Glomerular visceral epithelial cell (primary cell): ENCODE measurements at regions not wholly inside any gene's neighbourhood (a gene's known extent, or its start where the extent isn't known, plus 50 kb on each side); places are given as distances from the start of the nearest gene placed in this dataset.
"Not testable (repeated sequence)": the region's sequence is repeated elsewhere in the genome, so short reads cannot be mapped to it uniquely, and the experiment has no call there.

Experiments
- DNase-seq: peaks from one replicate; pipeline ENCODE4 v3.0.0-alpha.2; 2016; ENCODE audit errors: extremely low spot score

DNA sequence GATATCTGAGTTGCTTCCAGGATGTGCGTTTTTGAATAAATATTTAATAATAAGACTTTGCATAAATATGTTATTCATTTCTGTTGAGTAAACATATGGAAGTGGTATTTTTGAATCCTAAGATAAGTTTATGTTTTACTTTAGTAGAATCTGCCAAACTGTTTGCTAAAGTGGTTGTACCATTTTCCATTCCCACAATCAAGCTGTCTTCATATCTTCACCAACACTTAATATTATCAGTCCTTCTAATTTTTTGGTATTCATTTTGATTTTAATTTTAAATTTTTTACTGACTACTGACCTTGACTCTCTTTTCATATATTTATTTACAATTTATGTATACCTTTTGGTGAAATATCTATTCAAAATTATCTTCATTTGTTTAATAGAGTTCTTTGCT is 293.9 kb upstream of the PTCHD4 start:
- no peak for DNase-seq

- no peak for DNase-seq
These were observed 292.6 kb upstream of the PTCHD4 start for GRCh38 chr6:48403587-48403986.

DNA sequence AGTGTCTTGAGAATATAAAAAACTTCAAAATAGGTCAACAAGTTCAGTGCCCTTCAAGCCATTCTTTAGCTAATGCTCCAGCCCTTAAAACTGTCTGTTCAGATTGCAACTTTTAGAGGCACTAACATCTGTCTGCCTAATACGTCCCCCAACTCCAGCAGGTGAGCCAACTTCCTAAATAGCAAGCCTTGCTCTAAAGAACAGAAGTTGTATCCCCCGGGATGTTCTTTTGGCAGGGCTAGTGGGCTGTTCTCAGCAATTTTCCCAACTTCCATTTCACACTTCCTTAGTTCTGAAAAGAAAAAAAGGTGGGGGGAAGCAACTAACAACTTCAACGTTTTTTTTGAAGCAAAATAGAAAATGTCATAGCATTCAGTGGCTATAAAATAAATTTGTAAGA is 290.0 kb upstream of the PTCHD4 start:
- no peak for DNase-seq

DNA sequence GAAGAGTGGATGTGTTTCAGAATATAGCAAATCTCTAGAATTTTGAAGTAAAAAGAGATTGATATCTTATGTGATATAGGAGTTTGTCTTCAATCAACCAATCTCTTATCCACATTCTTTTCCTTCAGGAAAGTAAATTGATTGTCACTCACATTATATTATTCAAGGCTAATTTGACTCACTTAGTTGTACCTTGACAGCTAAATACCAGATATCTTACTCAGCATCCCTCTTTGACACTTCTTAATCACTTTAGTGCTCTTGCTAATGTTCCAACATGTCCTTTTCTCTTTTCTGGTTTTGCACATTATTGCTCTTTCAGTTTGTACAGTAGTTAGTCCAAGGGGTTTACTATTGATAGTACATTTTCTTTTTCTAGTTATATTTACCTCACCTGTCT is 286.9 kb upstream of the PTCHD4 start:
- DNase-seq = no peak

DNA sequence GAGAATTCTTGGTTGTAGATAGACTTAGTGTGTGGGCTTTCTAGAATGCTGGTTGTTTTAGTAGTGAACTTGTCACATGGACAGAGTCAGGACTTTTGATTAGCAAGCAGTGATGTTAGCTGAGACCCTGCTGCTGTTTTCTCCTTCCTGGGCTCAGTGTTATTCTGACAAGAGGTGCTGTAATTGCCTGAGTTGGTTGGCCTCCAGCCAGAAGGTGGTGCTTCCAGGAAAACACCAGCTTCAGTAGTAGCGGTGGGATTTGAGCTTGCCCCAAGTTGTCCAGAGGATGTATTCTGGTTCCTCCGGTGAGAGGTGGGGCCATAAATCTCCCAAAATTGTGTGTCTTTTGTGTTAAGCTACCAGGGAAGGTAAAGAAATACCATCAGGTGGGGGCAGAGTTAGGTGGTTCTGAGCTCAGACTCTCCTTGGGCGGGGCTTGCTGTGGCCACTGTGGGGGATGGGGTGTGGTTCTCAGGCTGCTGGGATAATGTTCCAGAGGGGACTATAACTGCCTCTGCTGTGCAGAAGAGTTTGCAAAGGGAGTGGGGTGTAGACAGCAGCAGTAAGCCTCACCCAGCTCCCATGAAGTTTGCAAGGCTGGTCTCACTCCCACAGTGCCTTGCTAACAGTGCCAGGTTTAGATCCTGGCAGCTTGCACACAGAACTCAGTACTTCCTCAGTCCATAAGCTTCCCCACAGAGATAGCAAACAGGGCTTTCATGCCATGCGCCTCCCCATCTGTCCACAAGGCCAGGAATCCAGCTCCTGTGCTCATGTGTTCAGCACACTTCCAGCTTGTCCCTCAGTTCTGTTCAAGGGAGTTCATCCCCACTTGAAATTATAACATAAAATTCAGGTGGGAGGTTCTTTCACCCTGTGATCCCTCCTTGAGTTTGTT is 278.4 kb upstream of the PTCHD4 start:
- DNase-seq = no peak

DNA sequence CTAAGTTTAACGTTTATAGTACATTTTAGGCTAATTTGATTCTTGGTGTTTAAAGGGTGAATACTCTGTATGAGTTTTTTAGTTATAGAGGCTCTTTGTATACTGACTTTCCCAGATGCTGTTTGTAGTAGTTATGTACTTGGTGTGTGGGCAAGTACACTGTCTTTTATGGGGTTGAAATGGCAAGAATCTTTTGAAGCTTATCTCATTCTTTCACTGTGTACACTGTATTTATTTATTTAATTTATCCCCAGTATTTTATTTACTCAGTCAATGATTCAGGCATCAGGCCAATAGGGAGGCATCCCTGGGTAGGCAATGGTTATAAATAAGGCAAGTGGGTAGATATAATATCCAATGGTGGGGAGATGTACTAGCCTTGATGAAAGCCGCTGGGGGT is 277.0 kb upstream of the PTCHD4 start:
- no peak for DNase-seq

GRCh38 chr6:48378884-48379407 is 267.9 kb upstream of the PTCHD4 start:
- DNase-seq = no peak

GRCh38 chr6:48377115-48377514 is 266.1 kb upstream of the PTCHD4 start:
- no peak for DNase-seq

DNA sequence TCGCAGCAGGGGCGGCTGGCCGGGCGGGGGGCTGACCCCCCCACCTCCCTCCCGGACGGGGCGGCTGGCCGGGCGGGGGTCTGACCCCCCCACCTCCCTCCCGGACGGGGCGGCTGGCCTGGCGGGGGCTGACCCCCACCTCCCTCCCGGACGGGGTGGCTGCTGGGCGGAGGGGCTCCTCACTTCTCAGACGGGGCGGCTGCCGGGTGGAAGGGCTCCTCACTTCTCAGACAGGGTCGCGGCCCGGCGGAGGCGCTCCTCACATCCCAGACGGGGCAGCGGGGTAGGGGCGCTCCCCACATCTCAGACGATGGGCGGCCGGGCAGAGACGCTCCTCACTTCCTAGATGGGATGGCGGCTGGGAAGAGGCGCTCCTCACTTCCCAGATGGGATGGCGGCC is 260.2 kb upstream of the PTCHD4 start:
- DNase-seq = not testable (repeated sequence)

DNA sequence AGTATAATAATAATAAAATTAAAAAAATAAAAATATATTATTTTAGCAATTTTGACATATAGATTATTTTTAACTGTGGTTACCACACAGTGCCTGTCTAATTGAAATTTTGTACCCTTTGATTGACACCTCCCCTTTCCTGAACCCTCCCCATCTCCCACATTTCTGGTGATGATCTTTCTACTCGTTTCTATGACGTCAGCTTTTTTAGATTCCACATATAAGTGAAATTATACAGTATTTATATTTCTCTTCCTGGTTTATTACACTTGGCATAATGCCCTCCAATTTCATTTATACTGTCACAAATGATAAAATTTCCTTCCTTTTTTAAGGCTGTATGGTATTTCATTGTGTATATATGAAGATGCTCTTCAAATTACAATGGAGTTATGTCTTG is 258.1 kb upstream of the PTCHD4 start:
- no peak for DNase-seq

DNA sequence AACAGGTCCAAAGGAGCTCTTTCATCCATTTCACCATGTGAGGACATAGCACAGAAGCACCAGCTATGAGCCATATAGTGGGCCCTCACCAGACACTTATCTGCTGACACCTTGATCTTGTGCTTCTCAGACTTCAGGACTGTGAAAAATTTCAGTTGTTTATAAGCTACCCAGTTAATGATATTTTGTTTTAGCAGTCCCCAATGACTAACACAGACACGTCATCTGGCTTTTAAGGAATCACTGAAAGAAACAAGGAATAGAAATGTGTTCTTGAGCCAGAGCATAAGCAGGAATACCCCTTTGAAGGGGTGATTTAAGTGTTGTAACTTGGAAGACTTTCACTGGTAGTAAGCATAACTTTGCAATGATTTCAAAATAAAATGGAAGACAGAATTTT is 214.7 kb upstream of the PTCHD4 start:
- DNase-seq = no peak

DNA sequence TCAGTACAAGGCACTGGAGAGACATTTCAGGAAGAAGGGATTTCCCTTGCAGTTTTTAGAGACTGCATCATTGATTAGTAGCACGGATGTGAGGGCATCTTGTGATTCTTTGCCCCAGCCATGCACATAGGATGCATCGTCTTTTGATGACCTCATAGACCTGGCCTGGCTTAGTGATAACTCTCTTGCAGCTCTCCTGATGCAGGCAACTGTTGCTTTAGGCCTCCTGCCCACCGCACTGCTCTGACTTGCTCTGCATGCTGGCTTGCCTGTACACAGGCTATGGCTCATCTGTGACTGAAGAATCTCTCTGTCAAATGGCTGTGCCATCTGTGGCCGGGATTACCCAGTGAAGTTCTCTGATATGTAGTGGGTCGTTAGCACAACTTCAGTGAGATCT is 207.7 kb upstream of the PTCHD4 start:
- no peak for DNase-seq

GRCh38 chr6:48315915-48316314 is 204.9 kb upstream of the PTCHD4 start:
- no peak for DNase-seq

- no peak for DNase-seq
These were observed 204.2 kb upstream of the PTCHD4 start for GRCh38 chr6:48315051-48315719.

GRCh38 chr6:48311301-48311700 is 200.3 kb upstream of the PTCHD4 start:
- DNase-seq = no peak

DNA sequence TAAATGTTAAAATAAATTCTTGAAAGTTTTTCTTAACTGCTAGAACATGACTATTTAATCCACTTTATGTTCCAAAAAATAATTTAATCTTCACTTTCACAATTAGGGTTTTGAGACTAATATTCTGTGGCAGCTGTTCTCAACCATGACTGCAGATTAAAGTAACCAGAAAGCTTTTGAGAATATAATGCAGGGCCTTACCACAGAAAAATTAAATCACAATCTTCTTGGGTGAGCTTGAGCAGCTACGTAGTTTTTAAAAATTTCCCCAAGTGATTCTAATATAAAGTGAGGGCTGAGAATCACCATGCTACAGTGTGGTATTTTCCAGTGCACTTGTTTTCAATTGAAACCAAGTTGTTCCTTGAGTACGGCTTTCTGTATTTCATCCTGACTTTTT is 196.6 kb upstream of the PTCHD4 start:
- DNase-seq = no peak

GRCh38 chr6:48290595-48290994 is 179.6 kb upstream of the PTCHD4 start:
- no peak for DNase-seq

GRCh38 chr6:48289841-48290240 is 178.8 kb upstream of the PTCHD4 start:
- DNase-seq = no peak

- DNase-seq = no peak
These were observed 170.2 kb upstream of the PTCHD4 start for GRCh38 chr6:48281217-48281616.

GRCh38 chr6:48280035-48280620 is 169.1 kb upstream of the PTCHD4 start:
- DNase-seq = no peak

DNA sequence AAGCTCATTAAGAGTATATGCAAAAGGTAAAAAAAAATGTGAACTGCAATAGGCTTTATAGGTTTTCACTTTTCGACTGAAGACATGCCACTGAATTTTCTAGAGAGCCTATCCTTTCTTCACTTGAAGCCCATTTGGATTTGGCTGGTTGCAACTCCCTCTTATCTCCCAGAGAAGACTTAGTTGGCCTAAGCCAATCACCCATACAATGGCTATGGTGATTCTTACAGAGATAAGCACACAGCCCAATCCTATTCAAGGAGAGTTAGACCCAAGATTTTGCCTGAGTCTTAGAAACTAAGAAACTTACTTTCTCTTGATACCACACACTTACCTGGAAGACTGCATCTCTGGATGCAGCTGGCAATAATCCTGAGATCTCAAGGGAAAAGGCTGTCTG is 167.3 kb upstream of the PTCHD4 start:
- no peak for DNase-seq

DNA sequence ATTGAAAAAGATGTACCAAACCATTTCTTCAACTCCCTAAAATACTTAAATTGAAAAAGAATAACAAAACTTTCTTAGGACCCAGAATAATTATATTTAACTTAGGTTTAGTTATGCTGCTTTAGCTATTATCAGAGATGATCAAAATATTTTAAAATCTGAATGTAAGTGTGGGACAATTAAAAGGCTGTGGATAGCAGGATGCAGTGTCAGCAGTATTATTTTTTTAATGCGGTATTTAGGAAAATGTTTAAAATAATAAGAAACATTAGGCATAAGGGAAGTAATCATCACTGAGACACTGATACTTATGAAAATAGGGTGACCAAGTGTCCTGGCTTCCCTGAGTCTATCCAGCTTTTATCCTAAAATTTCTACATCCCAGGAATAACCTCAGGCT is 161.5 kb upstream of the PTCHD4 start:
- DNase-seq = no peak

GRCh38 chr6:48255094-48255493 is 144.1 kb upstream of the PTCHD4 start:
- no peak for DNase-seq
